PC-9 (cell line): ENCODE measurements at regions not wholly inside any gene's neighbourhood (a gene's known extent, or its start where the extent isn't known, plus 50 kb on each side); places are given as distances from the start of the nearest gene placed in this dataset.

ENCODE experiments used
- CTCF ChIP-seq: fragments of 200-600 bp; sonication (generic); conservative IDR thresholded peaks from 2 replicates; pipeline ENCODE4 v1.6.1; 2017; ENCODE audit warnings: mixed run types, antibody characterized with exemption, mild to moderate bottlenecking, moderate library complexity
- EZH2 ChIP-seq: fragments of 200-600 bp; sonication (generic); IDR thresholded peaks from 2 replicates; pipeline ENCODE4 v1.8.0; 2017; ENCODE audit warnings: antibody characterized with exemption, low read depth

GRCh38 chr6:16821834-16822264, 60.6 kb upstream of the ATXN1 start:
- no peak for TF ChIP-seq CTCF
- no peak for TF ChIP-seq EZH2
